HG02973 (cell line): ENCODE measurements at regions not wholly inside any gene's neighbourhood (a gene's known extent, or its start where the extent isn't known, plus 50 kb on each side); places are given as distances from the start of the nearest gene placed in this dataset.

Experiments used
- ATAC-seq: cut with Tn5 transposase; IDR thresholded peaks from one replicate; pipeline ENCODE4 v1.9.1; 2021; ENCODE audit warnings: moderate library complexity; ENCODE audit not compliant: unreplicated experiment

DNA sequence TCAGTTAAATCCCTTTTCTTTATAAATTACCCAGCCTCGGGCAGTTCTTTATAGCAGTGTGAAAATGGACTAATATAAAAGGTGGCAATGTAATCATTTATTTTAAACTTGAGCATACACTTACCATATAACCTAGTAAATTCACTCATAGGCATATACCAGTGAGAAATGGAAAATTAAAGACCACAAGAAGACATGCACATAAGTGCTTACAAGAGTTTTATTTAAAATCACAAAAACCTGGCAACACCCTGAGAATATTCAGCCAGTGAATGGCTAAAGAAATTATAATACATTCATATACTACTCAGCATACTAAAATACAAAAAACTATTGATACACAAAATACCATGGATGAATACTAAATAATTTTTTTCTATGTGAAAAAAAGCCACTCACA lies 1017.5 kb upstream of the TMEM132C start:
- ATAC-seq, result no peak

DNA sequence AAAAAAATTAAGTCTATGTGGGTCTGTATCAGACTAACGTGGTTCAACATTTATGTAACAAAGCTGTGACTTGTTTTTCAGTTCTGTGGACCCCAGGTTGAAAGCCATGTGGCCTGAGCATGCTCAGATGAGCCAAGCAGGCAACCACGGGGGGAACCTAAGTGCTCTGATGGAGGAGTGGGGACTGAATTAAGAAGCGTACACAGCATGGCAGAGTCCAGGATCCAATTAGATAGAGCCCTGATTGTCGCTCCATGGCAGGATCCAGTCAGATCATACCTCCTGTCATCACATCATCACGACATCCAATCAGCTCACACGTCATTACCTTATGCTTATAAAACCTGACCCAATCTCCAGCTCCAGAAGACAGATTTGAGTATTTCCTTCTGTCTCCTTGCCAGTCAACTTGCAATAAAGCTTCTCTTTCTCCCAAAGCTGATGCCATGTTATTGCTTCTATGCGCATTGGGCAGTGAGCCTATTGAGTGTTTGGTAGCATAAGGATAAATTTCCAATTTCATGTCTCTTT lies 1013.1 kb upstream of the TMEM132C start:
- no peak for ATAC-seq

DNA sequence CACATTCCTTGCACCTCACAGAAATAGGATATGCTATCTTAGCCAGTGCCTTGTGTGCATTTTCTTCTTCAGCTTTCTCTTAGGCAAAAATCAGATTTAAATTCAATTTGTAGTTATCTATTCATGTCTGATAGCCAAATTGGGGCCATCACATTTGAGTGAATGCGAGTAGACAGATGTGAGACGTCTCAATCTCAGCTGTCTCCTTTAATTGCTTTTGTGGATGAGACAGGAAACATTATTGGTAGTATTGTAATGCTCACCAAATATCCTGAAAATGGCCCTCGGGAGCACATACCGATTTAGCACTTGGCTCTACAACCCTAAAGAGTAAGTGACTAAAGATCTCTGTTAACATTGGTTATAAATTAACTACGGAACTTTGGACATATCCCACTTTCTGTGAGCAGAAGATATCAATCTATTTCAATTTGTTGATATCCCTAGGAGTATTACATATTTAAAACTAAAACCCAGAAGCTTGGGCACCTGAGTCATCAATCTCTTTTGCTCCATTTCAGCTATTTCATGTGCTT lies 1012.5 kb upstream of the TMEM132C start:
- no peak for ATAC-seq

DNA sequence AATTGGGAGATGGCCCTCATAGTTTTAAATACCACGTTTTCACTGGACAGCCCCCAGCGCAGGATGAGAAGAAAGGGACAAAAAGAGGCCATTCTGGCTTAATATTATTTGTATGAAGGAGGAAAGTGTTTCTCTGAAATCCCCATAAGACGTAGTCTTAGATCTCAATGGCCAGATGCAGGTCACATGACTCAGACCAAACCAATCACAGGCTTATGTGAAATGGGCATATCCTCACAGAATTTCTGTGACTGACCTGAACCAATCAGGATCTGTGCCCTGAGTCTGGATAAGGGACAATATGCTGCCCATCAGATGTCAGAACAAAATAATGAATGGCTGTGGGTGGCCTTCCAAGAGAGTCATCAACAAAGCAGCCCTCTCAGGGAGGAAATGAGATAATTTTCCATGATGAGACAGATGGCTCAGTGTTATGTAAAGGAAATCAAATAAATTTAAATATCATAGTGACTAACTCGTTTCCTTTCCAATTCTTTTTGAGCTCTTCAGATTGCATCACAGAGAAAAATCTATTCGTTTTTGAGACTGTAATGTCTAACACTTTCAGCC lies 1009.5 kb upstream of the TMEM132C start:
- no peak for ATAC-seq

DNA sequence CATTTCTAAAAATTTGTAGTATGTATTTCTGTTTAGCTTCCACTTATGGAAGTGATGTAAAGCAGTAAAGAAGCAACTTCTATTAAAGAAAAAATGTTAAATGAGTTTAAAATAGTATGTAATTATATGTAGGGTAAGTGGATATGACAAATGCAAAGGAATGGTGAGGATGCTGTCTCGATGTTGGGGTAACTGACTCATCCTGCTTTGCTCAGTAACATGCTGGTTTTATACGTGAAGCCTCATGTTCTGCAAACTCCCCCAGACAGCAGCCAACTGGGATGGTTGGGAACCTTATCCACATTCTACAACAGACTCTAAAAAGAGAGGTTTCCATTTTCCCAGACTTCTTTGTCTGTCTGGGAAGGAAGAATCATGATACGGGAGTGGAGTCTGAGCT lies 1006.4 kb upstream of the TMEM132C start:
- ATAC-seq, result no peak

DNA sequence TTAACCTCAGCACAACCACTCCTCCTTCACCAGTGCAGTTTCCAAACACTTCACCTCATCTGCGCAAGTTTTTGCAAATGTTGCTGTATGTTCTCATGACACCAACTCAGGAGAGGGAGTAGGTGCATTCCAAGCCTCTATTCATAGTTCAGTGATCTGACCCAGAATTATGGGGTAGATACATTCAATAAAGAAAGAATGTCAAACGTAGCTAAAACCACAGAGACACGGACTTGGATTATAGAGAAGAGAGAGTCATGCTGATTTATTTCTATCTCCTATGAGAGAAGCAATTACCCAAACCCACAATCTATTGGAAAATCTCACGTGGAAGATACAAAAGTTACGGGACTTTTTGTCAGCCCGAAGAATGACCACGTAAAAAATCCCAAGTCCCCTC lies 1006.0 kb upstream of the TMEM132C start:
- no peak for ATAC-seq

DNA sequence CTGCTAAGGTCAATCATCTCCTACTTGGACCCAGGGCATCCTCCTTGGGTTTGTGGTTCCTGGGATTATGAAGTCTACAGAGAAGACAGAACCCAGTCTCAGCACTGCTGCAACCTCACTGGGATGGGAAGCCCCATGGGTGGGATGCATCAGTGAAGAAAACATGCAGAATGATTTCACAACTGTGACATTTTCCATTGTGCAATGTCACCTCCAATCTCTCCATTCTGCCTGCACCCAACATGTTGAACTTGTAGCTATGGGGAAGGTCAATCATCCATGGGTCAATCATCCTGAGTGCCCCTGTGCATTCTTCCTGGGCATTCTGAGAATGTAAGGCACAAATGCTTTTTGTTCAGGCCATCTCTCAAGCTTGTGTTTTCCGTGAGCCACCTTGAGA lies 1004.4 kb upstream of the TMEM132C start:
- no peak for ATAC-seq

DNA sequence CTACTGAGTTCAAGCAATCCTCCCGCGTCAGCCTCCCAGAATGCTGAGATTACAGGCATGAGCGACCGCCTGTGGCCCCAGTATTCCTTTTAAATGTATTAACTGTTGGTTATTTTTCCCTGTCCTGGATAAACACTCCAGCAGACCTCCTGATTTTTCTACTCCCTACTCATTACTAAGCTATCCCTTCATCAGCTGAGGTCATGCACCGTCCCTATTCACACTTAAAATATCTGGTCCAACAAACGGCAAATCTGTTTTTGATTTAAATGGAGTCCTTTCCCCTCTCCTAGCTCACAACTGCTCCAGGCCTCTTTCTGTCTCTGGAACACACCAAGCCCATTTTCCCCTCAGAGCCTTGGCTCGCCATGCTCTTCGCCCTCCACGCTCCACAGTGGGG lies 1003.3 kb upstream of the TMEM132C start:
- ATAC-seq, result no peak

DNA sequence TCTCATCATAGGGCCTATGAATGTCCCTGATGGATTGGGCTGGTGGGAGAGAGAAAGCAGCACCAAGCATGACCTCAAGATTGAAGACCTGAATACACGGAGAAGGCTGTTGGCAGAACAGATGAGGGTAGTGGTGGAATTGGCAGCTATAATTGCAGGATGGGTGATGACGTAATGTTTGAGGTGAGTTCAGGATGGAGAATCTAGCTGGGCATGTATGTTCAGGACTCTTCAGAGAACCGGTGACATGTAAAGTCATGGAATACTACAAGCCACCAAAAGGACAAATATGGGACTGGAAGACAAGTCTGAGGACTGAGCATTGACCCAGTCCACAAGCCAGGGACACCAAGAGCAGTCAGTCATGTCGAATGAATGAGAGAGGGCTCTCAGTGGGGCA lies 999.8 kb upstream of the TMEM132C start:
- ATAC-seq, result no peak

DNA sequence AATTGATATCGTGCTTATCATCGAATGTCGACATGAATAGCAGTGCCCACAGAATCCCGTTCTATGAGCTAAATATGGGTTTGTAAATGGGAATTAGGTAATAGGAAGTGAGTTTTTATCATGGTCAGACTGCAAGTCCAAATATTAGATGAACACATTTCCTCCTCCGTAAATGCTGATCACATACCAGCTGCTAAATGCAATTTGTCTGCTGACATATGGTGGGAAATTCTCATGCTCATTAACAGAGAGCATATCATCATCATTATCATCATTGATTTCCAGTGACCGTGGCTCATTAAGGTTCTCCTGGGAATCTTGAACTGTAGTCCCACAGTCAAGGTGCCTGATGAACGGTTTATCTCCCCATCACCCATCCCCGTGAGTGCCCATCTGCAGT lies 998.8 kb upstream of the TMEM132C start:
- ATAC-seq, result no peak

DNA sequence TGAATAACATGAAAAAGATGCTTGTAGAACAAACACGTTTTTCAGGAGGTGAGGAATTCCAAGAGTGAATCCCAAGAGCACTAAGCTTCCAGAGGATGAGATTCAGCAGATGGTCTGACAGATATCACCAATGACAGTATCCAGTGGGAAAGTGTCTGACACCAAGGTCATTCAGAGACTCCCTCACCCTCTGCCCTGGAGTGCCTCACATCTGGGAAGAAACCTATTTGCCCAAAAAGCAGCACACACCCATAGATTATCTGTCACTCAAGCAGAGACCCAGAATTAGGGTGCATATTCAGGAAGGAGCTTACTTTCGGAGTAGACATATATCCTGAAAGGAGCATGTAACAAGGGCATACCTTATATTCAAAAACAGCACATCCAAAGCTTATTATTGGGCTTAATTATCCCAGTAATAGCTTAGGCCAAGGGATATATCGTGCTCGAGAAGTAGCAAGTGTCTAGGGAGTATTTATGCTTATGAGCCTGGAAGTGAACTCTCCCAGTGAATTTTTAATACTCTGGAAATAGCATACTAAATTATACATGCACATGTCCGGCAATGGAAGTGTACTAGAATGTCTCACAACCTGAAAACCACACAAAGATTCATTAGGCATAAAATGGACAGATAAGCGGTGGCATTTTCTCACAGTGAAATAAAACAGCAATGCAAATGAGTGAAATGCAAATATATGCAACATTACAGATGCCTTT lies 998.1 kb upstream of the TMEM132C start:
- ATAC-seq, result no peak

DNA sequence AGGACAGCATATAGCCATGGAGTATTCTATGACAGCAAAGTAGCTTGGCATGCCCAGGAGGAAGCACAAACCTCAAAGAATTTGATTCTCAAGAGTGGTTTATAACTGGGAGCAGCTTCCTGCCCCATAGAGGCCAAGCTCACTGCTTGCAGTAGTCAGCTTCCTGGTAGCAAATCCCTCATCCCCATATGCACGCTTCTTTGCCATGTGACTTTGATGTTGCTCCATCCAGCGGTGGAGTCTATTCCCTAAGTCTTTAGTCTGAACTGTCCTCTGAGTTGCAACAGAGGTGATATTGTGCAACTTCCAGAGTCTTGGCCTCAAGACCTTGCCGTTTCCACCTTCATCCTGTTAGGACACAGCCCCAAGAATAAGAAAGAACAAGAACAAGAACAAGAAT lies 996.8 kb upstream of the TMEM132C start:
- no peak for ATAC-seq

DNA sequence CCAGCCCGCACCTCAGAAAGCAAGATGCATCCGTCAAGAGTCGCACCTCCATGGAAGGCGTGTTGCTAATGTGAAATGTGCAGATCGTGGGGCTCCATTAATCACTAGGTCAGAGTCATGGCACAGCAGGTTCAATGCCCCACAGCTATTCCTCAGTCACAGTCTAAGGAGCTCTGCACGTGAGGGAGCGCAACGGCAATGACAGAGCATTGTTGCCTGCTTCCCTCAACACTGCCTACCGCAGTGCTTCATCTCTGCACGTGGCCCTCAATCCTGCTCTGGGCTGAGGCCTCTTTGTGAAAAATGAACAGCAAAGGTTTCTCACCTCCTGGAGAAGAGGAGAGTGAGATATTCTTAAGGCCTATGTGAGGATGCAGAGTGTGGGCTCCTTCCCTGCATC lies 995.2 kb upstream of the TMEM132C start:
- no peak for ATAC-seq

DNA sequence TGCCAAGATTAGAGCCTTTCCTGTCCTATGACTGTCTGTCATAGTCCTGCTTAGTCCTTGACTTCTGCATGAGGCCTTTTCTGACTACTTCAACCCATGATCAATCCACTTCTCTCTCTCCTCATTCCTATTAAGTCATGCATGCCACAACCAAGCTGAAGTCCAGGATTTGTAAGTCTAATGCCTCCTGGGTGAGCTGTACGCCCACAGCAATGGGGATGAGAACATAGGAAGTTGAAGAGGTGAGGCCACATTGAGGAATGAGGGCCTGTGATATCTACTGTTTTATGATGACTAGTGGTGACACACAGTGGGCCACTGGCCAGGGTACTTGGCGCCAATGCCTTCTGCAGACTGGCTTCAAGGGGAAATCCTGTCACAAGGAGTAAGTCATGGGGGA lies 994.1 kb upstream of the TMEM132C start:
- no peak for ATAC-seq

DNA sequence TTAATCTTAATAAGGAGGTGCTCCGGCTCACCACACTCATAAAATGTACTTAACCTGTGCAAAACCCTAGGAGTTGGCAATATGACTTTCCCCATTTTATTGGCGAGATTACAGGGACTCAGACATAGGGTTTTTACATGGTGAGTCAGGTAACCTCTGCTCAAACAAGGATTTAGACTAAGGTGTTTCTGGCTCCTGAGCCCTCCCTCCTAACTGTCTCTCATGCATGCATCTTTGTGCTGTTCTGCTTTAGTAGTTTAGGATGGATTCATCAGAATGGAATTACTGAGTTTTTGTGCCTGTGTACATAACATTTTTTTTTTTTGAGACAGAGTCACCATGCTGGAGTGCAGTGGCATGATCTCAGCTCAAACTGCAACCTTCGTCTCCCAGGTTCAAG lies 993.3 kb upstream of the TMEM132C start:
- no peak for ATAC-seq

DNA sequence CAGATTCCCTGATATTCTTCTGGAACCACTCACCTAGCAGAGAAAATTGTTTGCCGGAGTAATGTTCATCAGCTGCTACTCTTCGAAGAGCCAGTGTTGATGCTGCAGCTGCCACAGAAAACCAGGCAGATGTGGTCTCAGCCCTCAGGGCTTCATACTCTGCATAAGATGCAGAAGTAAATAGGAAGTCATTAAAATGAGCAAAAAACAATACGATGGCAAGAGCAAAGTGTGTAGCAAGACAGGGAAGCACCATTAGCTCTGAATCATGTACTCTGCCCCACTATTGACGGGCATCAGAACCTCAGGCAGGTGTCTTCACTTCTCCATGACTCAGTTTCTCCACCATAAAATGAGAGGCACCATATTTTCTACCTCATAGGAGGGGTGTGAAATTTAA lies 991.6 kb upstream of the TMEM132C start:
- no peak for ATAC-seq

DNA sequence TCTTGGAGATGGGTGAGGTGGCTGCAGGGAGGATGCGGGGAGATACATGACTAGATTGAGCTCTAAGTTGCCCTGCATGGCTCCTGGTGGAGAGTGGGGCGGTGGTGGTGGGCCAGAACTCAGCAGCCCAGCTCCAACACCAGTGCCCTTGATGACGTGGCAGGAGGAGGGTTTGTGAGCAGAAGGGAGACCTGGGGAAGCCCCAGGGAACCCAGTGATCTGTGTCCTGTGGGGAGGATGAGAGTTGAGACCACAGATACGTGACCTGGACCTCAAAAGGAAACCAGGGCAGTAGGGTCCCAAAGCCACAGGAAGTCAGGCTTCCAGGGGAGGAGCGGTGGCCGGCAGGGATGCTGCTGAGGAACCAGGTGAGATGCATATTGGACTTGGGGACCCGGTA lies 989.1 kb upstream of the TMEM132C start:
- no peak for ATAC-seq

DNA sequence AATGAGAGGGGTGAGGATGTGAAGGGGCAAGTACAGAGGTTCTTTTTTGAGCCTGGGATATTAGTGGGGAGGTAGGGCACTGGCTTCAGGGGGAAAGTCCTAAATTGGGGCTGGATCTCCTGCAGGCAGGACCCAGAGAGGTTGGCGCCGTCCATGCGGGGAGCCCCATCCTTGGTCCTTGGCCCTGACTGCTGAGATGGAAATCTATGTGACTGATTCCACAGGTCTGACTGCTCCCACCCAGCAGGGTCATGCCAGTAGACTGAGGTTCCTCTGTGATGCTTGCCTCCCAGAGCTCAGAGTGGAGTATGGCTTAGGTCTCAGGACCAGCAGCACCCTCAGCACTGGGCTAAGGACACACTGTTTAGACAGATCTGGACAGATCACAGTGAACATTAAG lies 988.6 kb upstream of the TMEM132C start:
- no peak for ATAC-seq

DNA sequence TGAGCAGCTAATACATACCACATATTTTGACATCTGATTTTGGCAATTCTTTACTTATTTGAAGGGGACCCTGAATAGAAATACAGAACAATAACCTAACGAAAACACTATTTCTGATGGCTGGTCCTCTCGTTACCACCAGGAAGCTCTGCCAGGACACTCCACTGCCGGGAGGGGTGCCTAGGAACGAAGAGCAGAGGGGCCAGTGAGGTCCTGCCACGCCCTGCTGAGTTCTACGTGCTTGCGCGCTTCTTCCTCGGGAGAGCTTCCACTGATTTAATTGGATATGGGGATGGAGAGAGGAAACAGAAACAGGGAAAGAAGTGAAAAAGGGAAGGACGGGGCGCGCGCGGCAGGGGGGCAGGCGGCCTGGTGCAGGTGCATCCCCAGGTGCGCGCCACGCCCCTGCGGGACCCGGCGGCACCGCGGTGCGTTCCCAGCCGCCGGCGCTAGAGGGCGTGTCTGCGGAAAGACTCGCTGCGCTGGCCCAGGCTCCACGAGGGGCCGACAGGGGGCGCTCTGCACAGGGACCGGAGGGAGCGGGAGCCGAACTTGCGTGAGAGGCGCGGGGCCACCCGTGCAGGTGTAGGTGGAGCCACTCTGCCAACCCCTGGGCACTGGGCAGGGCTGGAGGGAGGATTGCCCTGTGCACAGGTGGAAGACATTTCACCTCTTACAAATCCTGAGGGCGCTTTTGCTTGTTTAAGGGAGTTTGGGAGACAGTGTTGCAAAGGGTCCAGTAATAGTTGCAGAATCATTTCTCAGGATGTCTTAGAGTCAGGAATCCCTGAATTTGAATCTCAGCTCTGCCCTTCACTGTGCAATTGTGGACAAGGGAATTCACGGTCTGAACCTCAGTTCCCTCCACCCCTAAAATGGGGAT lies 986.3 kb upstream of the TMEM132C start:
- ATAC-seq, result peak; percentile 67

DNA sequence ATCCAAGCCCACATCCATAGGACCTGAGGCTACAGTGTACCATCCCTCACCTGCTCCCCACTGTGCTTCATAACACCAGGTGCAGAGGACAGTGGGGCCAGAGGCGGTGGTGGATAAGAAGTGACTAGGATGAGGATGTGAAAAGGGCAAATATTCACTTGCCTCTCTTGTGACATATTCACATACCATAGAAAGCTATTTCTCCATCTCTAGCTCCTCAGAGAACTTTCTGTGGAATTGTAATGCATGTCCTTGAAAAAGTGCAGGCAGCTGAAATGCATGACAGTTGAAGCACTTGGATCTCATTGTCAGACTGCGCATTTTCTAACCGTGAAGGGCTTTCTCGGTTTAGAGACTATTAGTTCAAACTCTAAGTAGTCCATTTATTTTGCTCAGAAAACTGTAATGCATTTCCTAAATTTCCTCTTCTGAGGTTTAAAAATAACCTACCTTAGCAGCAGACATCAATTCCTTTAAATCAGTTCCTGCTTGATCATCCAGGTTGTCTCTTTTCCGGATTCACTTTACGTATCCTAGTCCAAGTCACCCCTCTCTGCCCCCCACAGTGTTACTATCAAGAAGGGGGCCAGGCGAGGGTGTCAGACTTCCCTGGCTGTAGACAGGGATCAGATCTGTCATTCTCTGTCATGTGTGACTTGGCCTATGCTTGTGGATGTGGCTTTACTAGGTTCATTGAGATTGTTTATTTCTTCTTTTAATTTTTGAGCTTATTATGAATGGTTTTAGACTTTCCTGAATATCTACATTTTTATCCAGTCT lies 984.0 kb upstream of the TMEM132C start:
- ATAC-seq, result no peak

DNA sequence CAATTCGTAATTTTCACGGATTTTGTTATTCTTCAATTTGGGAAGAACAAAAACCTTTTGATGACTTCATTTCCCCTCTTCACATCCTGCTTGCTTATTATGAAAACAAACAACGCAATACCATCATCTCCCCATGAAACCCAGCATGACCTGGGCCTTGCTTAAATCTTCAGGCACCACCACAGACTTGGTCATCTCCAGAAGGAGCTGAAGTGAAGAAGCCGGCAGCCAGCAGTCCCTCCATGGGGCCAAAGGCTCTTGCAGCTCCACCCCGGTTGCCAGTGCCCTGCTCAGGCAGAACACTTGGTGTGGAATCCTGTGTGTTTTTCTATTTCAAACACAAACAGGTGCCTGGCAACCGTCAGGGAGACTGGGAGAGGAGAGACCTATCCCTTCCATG lies 982.9 kb upstream of the TMEM132C start:
- no peak for ATAC-seq
